Glutamatergic neuron (in vitro differentiated cells): ENCODE measurements at regions not wholly inside any gene's neighbourhood (a gene's known extent, or its start where the extent isn't known, plus 50 kb on each side); places are given as distances from the start of the nearest gene placed in this dataset.

Experiments used
- DNase-seq: peaks from one replicate; pipeline ENCODE4 v3.0.0; 2022
- H3K27ac Mint-ChIP-seq: one replicate; pipeline ENCODE4 v1.8.0; 2020; ENCODE audit warnings: mild to moderate bottlenecking, mixed read lengths, inconsistent platforms; ENCODE audit not compliant: unreplicated experiment
- H3K27me3 Mint-ChIP-seq: one replicate; pipeline ENCODE4 v1.8.0; 2020; ENCODE audit warnings: mild to moderate bottlenecking, moderate library complexity, mixed read lengths, inconsistent platforms; ENCODE audit not compliant: unreplicated experiment
- H3K36me3 Mint-ChIP-seq: one replicate; pipeline ENCODE4 v1.8.0; 2020; ENCODE audit warnings: mild to moderate bottlenecking, mixed read lengths, inconsistent platforms; ENCODE audit not compliant: unreplicated experiment
- H3K4me1 Mint-ChIP-seq: one replicate; pipeline ENCODE4 v1.8.0; 2020; ENCODE audit warnings: mild to moderate bottlenecking, low read depth, mixed read lengths, inconsistent platforms; ENCODE audit not compliant: unreplicated experiment
- H3K4me3 Mint-ChIP-seq: one replicate; pipeline ENCODE4 v1.8.0; 2020; ENCODE audit warnings: mild to moderate bottlenecking, mixed read lengths, inconsistent platforms; ENCODE audit not compliant: unreplicated experiment
- H3K9me3 Mint-ChIP-seq: one replicate; pipeline ENCODE4 v1.8.0; 2020; ENCODE audit warnings: mild to moderate bottlenecking, moderate library complexity, mixed read lengths, inconsistent platforms; ENCODE audit not compliant: unreplicated experiment
- CTCF ChIP-seq: fragments of 200-600 bp; sonication (generic); IDR thresholded peaks from one replicate; pipeline ENCODE4 v1.5.0; 2021; ENCODE audit not compliant: partially characterized antibody, unreplicated experiment

- H3K27me3 Mint-ChIP-seq = peaks cover 1% of the 10 kb centered on the region
- peaks cover 4% of the 10 kb centered on the region for H3K9me3 Mint-ChIP-seq
- no peak overlapping the region for H3K27ac Mint-ChIP-seq
- no peaks in the 10 kb centered on the region for H3K36me3 Mint-ChIP-seq
- H3K4me1 Mint-ChIP-seq = no peaks in the 10 kb centered on the region
- no peak for TF ChIP-seq CTCF
- no peak for DNase-seq
- no peak overlapping the region for H3K4me3 Mint-ChIP-seq
Measured at GRCh38 chr2:88827821-88828220, 136.3 kb downstream of the RPIA start.

- H3K36me3 Mint-ChIP-seq = no peaks in the 10 kb centered on the region
- peaks cover 4% of the 10 kb centered on the region for H3K9me3 Mint-ChIP-seq
- no peak overlapping the region for H3K4me3 Mint-ChIP-seq
- H3K27ac Mint-ChIP-seq = no peak overlapping the region
- TF ChIP-seq CTCF = no peak
- H3K27me3 Mint-ChIP-seq = peaks cover 2% of the 10 kb centered on the region
- no peaks in the 10 kb centered on the region for H3K4me1 Mint-ChIP-seq
- DNase-seq = no peak
Measured at GRCh38 chr2:88828397-88829137, 137.1 kb downstream of the RPIA start.

GRCh38 chr2:88829607-88830463 is 138.4 kb downstream of the RPIA start:
- TF ChIP-seq CTCF = no peak
- H3K4me3 Mint-ChIP-seq = no peak overlapping the region
- peaks cover 2% of the 10 kb centered on the region for H3K27me3 Mint-ChIP-seq

GRCh38 chr2:88831071-88831791 is 139.8 kb downstream of the RPIA start:
- Mint-ChIP-seq H3K36me3 (no peaks in the 10 kb centered on the region), H3K4me1 (no peaks in the 10 kb centered on the region), H3K4me3 (no peak overlapping the region), H3K27ac (no peak overlapping the region), H3K27me3 (peaks cover 2% of the 10 kb centered on the region), H3K9me3 (no peaks in the 10 kb centered on the region)
- TF ChIP-seq CTCF = no peak
- no peak for DNase-seq

More at GRCh38 chr2:88829607-88830463, 138.4 kb downstream of the RPIA start:
- DNase-seq = no peak
- Mint-ChIP-seq H3K27ac (no peak overlapping the region), H3K9me3 (peaks cover 1% of the 10 kb centered on the region), H3K36me3 (no peaks in the 10 kb centered on the region), H3K4me1 (no peaks in the 10 kb centered on the region)
